B cell (primary cell): ENCODE measurements at regions not wholly inside any gene's neighbourhood (a gene's known extent, or its start where the extent isn't known, plus 50 kb on each side); places are given as distances from the start of the nearest gene placed in this dataset.

ENCODE experiments used
- ATAC-seq: fragments of 200-7000 bp; cut with Tn5 transposase; one replicate; pipeline ENCODE4 v1.10.0; 2021; ENCODE audit warnings: low read depth, mild to moderate bottlenecking, moderate number of reproducible peaks, moderate library complexity
- CTCF ChIA-PET: fragments of 350-600 bp; sonication (Branson Sonifier 250); formaldehyde crosslinking; loops from one replicate; lab custom pipeline; 2021; ENCODE audit warnings: antibody characterized with exemption, inconsistent platforms; lab: Charles Lee
- POLR2A ChIA-PET: fragments of 350-600 bp; sonication (Branson Sonifier 250); formaldehyde crosslinking; loops from one replicate; lab custom pipeline; 2021; ENCODE audit warnings: antibody characterized with exemption; lab: Charles Lee
- DNase-seq: peaks from one replicate; pipeline ENCODE4 v3.0.0; 2013
- H2AFZ ChIP-seq: 2 replicates; pipeline ENCODE4 v1.6.1; 2012; ENCODE audit warnings: mild to moderate bottlenecking, low read depth, low read length; ENCODE audit not compliant: insufficient read depth, poor library complexity, severe bottlenecking
- H3K27ac ChIP-seq, 2 donors: 1 replicate in 1 of 2; 2 replicates in 1 of 2; pipeline ENCODE4 v1.5.1; 2012 to 2013; ENCODE audit warnings: low read length in 2 of 2, mild to moderate bottlenecking in 2 of 2, moderate library complexity in 1 of 2
- H3K27me3 ChIP-seq, 4 experiments: fragments of 200-600 bp in 1 of 4; sonication (generic) in 1 of 4; replicated peaks in 1 of 4; 1 replicate in 2 of 4; 2 replicates in 2 of 4; pipeline versions ENCODE4 v1.6.1 to v1.7.0; 2013 to 2016; ENCODE audit warnings: low read length in 3 of 4, mild to moderate bottlenecking in 2 of 4, mixed read lengths in 1 of 4, moderate library complexity in 1 of 4; ENCODE audit not compliant: insufficient read depth in 4 of 4, control insufficient read depth in 3 of 4; ENCODE audit errors: control extremely low read depth in 1 of 4
- H3K36me3 ChIP-seq, 2 experiments: replicated peaks in 1 of 2; 1 replicate in 1 of 2; 2 replicates in 1 of 2; pipeline versions ENCODE4 v1.6.1 to v1.7.1; 2013; ENCODE audit warnings: low read length in 1 of 2; ENCODE audit not compliant: insufficient read depth in 2 of 2, control insufficient read depth in 1 of 2; ENCODE audit errors: control extremely low read depth in 1 of 2, extremely low read depth in 1 of 2
- H3K4me1 ChIP-seq, 2 donors: fragments of 200-600 bp in 1 of 2; sonication (generic) in 1 of 2; 1 replicate in 1 of 2; 2 replicates in 1 of 2; pipeline versions ENCODE4 v1.5.1 to v1.6.1; 2013 to 2017; ENCODE audit warnings: low read length in 2 of 2; ENCODE audit not compliant: control insufficient read depth in 2 of 2, insufficient read depth in 2 of 2
- H3K4me2 ChIP-seq: replicated peaks from 2 replicates; pipeline ENCODE3; 2012; ENCODE audit warnings: mild to moderate bottlenecking, low read depth, low read length; ENCODE audit not compliant: poor library complexity, severe bottlenecking
- H3K4me3 ChIP-seq, 5 experiments: fragments of 200-600 bp in 1 of 5; sonication (generic) in 1 of 5; 1 replicate in 3 of 5; 2 replicates in 2 of 5; pipeline versions ENCODE4 v1.5.1 to v1.7.0; 2011 to 2016; ENCODE audit warnings: low read length in 4 of 5, mild to moderate bottlenecking in 4 of 5, low read depth in 2 of 5, control low read depth in 1 of 5, moderate library complexity in 1 of 5; ENCODE audit not compliant: insufficient read depth in 1 of 5; ENCODE audit errors: control extremely low read depth in 1 of 5, extremely low read depth in 1 of 5
- H3K79me2 ChIP-seq: fragments of 200-600 bp; sonication (generic); one replicate; pipeline ENCODE4 v1.6.0; 2016; ENCODE audit warnings: low read length; ENCODE audit not compliant: control insufficient read depth, insufficient read depth
- H3K9ac ChIP-seq: fragments of 200-600 bp; sonication (generic); 2 replicates; pipeline ENCODE4 v1.6.1; 2017; ENCODE audit warnings: mild to moderate bottlenecking, low read length, moderate library complexity
- H3K9me3 ChIP-seq, 3 donors: one replicate each; pipeline versions ENCODE4 v1.6.1 to v1.7.1; 2013; ENCODE audit warnings: low read length in 2 of 3; ENCODE audit not compliant: control insufficient read depth in 2 of 3, insufficient read depth in 1 of 3; ENCODE audit errors: control extremely low read depth in 1 of 3
- H4K20me1 ChIP-seq: 2 replicates; pipeline ENCODE4 v1.6.0; 2012; ENCODE audit warnings: mild to moderate bottlenecking, low read length; ENCODE audit not compliant: insufficient read depth, control insufficient read depth, poor library complexity, severe bottlenecking
- H3K27ac Mint-ChIP-seq: one replicate; pipeline ENCODE4 v1.8.0; 2021; ENCODE audit warnings: mixed read lengths
- H3K27me3 Mint-ChIP-seq: one replicate; pipeline ENCODE4 v1.8.0; 2021; ENCODE audit warnings: mixed read lengths
- H3K4me1 Mint-ChIP-seq: one replicate; pipeline ENCODE4 v1.8.0; 2021; ENCODE audit warnings: mixed read lengths
- H3K4me3 Mint-ChIP-seq: one replicate; pipeline ENCODE4 v1.8.0; 2021; ENCODE audit warnings: mixed read lengths
- H3K9me3 Mint-ChIP-seq: one replicate; pipeline ENCODE4 v1.8.0; 2022; ENCODE audit warnings: mixed read lengths; ENCODE audit not compliant: insufficient read depth
- EZH2 ChIP-seq: IDR thresholded peaks from 2 replicates; pipeline ENCODE4 v1.6.1; 2012; ENCODE audit warnings: borderline replicate concordance, low read depth, mild to moderate bottlenecking, moderate library complexity, low read length; ENCODE audit not compliant: insufficient read depth, poor library complexity, severe bottlenecking
- WGBS: methylation state at CpG from one replicate; pipeline ENCODE4 v1.1.5; 2013; ENCODE audit warnings: missing lambda C conversion rate; ENCODE audit not compliant: insufficient coverage; 5-methylcytosine and 5-hydroxymethylcytosine counted together
- intact Hi-C: fragments of 100-400 bp; cut with micrococcal nuclease; formaldehyde crosslinking; loops from one replicate; pipeline ENCODE4 v1.10.0; 2022
- TF ChIP-seq, protein P1 (sequence below): fragments of 200-600 bp; IDR thresholded peaks from one replicate; pipeline ENCODE4 v1.8.0; 2022; ENCODE audit warnings: antibody characterized with exemption, mild to moderate bottlenecking

DNA sequence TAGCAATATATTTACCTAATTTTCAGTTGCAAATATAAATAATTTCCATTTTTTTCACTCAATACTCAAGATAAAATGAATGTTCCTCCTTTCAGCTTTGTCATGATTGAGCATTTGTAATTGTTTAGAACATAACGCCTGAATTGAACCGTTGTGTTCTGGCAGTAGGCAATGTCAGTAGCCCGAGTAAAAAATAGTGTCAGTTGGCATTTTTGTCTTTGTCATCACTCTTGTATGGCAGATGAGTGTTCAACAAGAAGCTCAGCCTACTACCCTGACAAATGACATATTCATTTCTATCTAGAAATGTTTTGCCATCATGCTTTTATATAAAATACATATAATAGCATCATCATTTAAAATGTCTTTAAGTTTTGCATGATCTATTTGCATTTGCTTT lies 691.4 kb upstream of the NCAM2 start:
- no peaks in the 10 kb centered on the region for H3K36me3 ChIP-seq
- no peaks in the 10 kb centered on the region for H3K9me3 ChIP-seq
- intact Hi-C loops, result no loop called here
- no peaks in the 10 kb centered on the region for H3K79me2 ChIP-seq
- ATAC-seq, result no peak
- Mint-ChIP-seq H3K4me3 (no peak overlapping the region), H3K9me3 (no peaks in the 10 kb centered on the region), H3K27ac (no peak overlapping the region), H3K4me1 (no peaks in the 10 kb centered on the region), H3K27me3 (no peaks in the 10 kb centered on the region)
- ChIA-PET POLR2A (no interaction called here), CTCF (no interaction called here)
- no peaks in the 10 kb centered on the region for H4K20me1 ChIP-seq
- no peak overlapping the region for H3K4me2 ChIP-seq
- no peak overlapping the region for H3K4me3 ChIP-seq
- no CpG with 5 or more reads among the region's 3 CpGs for WGBS
- H2AFZ ChIP-seq, result no peak overlapping the region
- no peak overlapping the region for H3K27ac ChIP-seq
- H3K4me1 ChIP-seq, result no peaks in the 10 kb centered on the region
- TF ChIP-seq EZH2, result no peak
- TF ChIP-seq, protein P1, sequence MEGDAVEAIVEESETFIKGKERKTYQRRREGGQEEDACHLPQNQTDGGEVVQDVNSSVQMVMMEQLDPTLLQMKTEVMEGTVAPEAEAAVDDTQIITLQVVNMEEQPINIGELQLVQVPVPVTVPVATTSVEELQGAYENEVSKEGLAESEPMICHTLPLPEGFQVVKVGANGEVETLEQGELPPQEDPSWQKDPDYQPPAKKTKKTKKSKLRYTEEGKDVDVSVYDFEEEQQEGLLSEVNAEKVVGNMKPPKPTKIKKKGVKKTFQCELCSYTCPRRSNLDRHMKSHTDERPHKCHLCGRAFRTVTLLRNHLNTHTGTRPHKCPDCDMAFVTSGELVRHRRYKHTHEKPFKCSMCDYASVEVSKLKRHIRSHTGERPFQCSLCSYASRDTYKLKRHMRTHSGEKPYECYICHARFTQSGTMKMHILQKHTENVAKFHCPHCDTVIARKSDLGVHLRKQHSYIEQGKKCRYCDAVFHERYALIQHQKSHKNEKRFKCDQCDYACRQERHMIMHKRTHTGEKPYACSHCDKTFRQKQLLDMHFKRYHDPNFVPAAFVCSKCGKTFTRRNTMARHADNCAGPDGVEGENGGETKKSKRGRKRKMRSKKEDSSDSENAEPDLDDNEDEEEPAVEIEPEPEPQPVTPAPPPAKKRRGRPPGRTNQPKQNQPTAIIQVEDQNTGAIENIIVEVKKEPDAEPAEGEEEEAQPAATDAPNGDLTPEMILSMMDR, result no peak
- H3K27me3 ChIP-seq, result no peaks in the 10 kb centered on the region
- H3K9ac ChIP-seq, result no peak overlapping the region
- DNase-seq, result no peak

DNA sequence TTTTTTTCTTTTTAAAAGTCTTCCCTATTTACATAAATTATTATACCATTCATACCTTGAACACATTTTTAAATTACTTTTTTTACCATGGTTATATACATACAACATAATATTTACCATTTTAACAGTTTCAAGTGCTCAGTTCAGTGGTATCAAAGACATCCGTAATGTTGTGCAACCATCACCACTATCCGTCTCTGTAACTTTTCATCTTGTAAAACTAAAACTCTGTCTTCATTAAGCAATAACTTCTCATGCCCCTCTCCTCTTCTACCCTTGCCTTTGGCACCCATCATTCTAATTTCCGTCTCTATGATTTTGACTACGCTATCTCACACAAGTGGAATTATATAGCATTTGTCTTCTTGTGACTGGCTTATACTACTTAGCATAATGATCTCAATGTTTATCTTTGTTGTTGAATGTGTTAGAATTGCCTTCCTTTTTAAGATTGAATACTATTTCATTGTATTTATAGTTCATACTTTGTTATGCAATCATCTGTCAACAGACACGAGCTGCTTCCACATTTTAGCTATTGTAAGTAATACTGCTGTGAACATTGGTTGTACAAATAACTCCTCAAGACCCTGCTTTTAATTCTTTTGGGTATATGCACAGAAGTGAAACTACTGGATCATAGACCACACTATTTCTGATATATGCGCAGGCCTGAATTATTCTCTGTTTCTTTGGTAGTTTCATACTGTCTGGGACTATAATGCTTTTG lies 689.5 kb upstream of the NCAM2 start:
- H3K4me1 ChIP-seq, result no peaks in the 10 kb centered on the region
- no peak overlapping the region for H3K27ac ChIP-seq
- no peak overlapping the region for H3K9ac ChIP-seq
- H3K4me2 ChIP-seq, result no peak overlapping the region
- TF ChIP-seq EZH2, result no peak
- TF ChIP-seq, protein P1, result no peak
- H3K9me3 ChIP-seq, result no peaks in the 10 kb centered on the region
- H4K20me1 ChIP-seq, result no peaks in the 10 kb centered on the region
- H3K4me3 ChIP-seq, result no peak overlapping the region
- Mint-ChIP-seq H3K4me3 (no peak overlapping the region), H3K9me3 (no peaks in the 10 kb centered on the region), H3K27ac (no peak overlapping the region), H3K27me3 (no peaks in the 10 kb centered on the region), H3K4me1 (no peaks in the 10 kb centered on the region)
- ATAC-seq (no peak), DNase-seq (no peak)
- no peaks in the 10 kb centered on the region for H3K27me3 ChIP-seq
- WGBS, result 92% methylated on average over 2 of the region's 6 CpGs
- H3K79me2 ChIP-seq, result no peaks in the 10 kb centered on the region
- CTCF ChIA-PET, result no interaction called here
- no peaks in the 10 kb centered on the region for H3K36me3 ChIP-seq
- intact Hi-C loops, result no loop called here
- POLR2A ChIA-PET, result no interaction called here
- H2AFZ ChIP-seq, result no peak overlapping the region
